HG03066 (cell line): ENCODE measurements at regions not wholly inside any gene's neighbourhood (a gene's known extent, or its start where the extent isn't known, plus 50 kb on each side); places are given as distances from the start of the nearest gene placed in this dataset.
"Not testable (repeated sequence)": the region's sequence is repeated elsewhere in the genome, so short reads cannot be mapped to it uniquely, and the experiment has no call there.

Experiments used
- ATAC-seq: cut with Tn5 transposase; IDR thresholded peaks from one replicate; pipeline ENCODE4 v1.9.1; 2021; ENCODE audit warnings: low read depth; ENCODE audit not compliant: unreplicated experiment

GRCh38 chr3:150329408-150329807 lies 78.7 kb upstream of the TSC22D2 start:
- no peak for ATAC-seq

- ATAC-seq: no peak
Observed at GRCh38 chr3:150328654-150329040, 79.5 kb upstream of the TSC22D2 start.

- no peak for ATAC-seq
Observed at GRCh38 chr3:150327678-150328653, 80.1 kb upstream of the TSC22D2 start.

GRCh38 chr3:150324788-150325187 lies 83.3 kb upstream of the TSC22D2 start:
- ATAC-seq: no peak

GRCh38 chr3:150324245-150324644 lies 83.9 kb upstream of the TSC22D2 start:
- ATAC-seq: no peak

- ATAC-seq: no peak
Observed at GRCh38 chr3:150323770-150324169, 84.3 kb upstream of the TSC22D2 start.

- ATAC-seq: not testable (repeated sequence)
Observed at GRCh38 chr3:150323091-150323490, 85.0 kb upstream of the TSC22D2 start.

GRCh38 chr3:150320971-150321370 lies 87.1 kb upstream of the TSC22D2 start:
- ATAC-seq: not testable (repeated sequence)

- ATAC-seq: no peak
Observed at GRCh38 chr3:150319900-150320299, 88.2 kb upstream of the TSC22D2 start.

GRCh38 chr3:150317469-150317868 lies 90.6 kb upstream of the TSC22D2 start:
- ATAC-seq: no peak

- no peak for ATAC-seq
Observed at GRCh38 chr3:150315721-150316120, 92.4 kb upstream of the TSC22D2 start.

GRCh38 chr3:150314248-150315004 lies 93.7 kb upstream of the TSC22D2 start:
- no peak for ATAC-seq

- no peak for ATAC-seq
Observed at GRCh38 chr3:150312018-150312657, 96.0 kb upstream of the TSC22D2 start.

GRCh38 chr3:150311156-150311555 lies 96.9 kb upstream of the TSC22D2 start:
- ATAC-seq: no peak

GRCh38 chr3:150309557-150309956 lies 98.5 kb upstream of the TSC22D2 start:
- ATAC-seq: no peak

GRCh38 chr3:150309257-150309542 lies 98.9 kb upstream of the TSC22D2 start:
- no peak for ATAC-seq

GRCh38 chr3:150308481-150309256 lies 99.4 kb upstream of the TSC22D2 start:
- ATAC-seq: no peak

GRCh38 chr3:150308037-150308319 lies 100.1 kb upstream of the TSC22D2 start:
- no peak for ATAC-seq

GRCh38 chr3:150307311-150308036 lies 100.6 kb upstream of the TSC22D2 start:
- no peak for ATAC-seq

GRCh38 chr3:150306906-150307305 lies 101.2 kb upstream of the TSC22D2 start:
- no peak for ATAC-seq
